GM19455 (cell line): ENCODE measurements at regions not wholly inside any gene's neighbourhood (a gene's known extent, or its start where the extent isn't known, plus 50 kb on each side); places are given as distances from the start of the nearest gene placed in this dataset.

Experiments used
- ATAC-seq: cut with Tn5 transposase; IDR thresholded peaks from one replicate; pipeline ENCODE4 v1.9.1; 2021; ENCODE audit not compliant: unreplicated experiment

GRCh38 chr3:94946683-94947082, 883.8 kb downstream of the NSUN3 start:
- no peak for ATAC-seq

DNA sequence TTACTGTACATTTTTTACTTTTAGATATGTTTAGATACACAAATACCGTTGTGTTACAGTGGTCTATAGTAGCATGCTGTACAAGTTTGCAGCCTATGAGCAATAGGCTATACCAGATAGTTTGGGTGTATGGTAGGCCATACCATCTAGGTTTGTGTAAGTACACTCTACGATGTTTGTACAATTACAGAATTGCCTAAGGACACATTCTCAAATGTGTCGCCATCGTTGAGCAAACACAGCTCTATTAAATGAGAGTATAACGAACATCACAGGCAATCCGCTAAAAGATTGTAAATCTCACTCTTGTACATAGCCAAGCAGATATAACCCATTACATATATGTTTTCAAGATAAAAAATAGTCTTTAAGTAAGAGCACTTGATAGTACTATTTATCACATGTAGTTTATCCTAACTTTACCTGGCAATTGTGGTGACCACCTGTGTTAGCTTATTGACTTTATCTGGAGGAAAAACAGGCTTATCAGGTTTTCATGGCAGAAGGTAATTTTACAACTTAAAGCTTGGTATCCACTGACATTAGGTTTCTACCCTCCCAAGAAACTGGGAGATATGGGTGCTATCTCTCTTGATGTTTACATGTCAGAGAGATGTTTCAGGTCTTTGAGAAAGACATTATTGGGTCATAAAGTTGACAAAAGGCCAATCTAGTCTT, 898.7 kb downstream of the NSUN3 start:
- ATAC-seq = no peak

- ATAC-seq = no peak
These were observed 903.1 kb downstream of the NSUN3 start for GRCh38 chr3:94965867-94966475.

- ATAC-seq = no peak
These were observed 904.3 kb downstream of the NSUN3 start for GRCh38 chr3:94967196-94967595.

GRCh38 chr3:94968519-94968918, 905.7 kb downstream of the NSUN3 start:
- ATAC-seq = no peak

DNA sequence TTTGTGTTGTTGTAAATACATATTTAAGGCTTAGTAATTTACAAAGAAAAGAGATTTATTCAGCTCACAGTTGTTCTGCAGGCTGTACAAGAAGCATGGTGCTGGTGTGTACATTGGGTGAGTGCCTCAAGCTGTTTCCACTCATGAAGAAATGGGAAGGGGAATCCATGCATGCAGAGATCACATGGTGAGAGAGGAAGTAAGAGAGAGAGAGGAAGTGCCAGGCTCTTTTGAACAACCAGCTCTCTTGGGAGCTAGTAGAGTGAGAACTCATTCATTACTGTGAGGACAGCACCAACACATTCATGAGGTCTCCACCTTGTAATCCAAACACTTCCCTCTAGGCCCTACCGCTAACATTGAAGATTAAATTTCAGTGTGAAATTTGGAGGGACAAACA, 909.2 kb downstream of the NSUN3 start:
- no peak for ATAC-seq

GRCh38 chr3:94978084-94978483, 915.2 kb downstream of the NSUN3 start:
- no peak for ATAC-seq

DNA sequence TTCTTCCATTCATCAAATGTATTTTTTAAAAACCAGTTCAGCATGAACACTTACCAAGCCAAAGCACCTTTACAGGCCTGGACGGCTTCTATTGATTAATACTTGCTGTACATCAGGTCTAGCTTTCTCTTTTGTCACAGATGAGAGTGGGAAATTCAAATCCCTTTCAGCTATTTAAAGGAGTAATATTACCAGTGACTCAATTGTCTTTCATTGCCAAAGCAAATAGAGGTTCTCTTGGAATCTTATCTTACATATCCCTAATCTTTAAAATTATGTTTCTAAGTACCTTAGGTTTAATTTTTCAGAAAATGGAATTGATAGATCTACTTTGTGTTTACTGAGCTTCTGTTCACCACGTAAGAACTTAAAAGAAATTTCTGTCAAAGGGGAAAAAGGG, 922.9 kb downstream of the NSUN3 start:
- no peak for ATAC-seq

DNA sequence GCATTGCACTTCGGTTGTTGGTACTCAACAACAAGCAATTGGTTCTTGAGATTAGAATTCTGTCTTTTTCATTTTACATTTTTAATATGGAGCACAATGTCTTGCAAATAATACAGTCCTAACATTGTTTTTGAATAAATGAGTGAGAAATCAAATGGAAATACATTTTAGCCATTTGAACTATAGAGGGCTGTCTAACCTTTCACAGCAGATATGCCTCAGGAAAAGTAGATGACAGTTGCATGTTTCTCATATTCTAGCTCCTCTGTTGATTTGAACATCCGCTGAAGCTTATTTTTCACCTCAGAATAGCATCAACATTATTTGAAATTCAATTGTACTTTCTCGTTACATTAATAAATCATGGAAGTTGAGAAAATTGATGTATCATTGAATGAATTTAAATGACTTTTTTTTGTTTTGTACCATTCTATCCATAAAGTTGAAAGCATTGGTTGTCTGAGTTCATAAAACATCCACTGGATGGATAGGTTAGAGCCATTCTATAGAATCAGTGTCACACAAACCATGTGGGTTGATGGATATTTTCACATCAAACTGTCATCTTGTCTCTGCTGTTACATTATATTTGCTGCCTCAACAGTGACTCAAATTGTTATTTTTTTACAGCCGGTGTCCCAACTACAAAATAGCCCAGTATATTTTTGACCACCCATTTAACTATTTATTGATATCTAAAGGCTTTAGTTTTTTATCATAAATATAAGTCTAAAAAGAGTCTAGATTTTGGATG, 928.3 kb downstream of the NSUN3 start:
- no peak for ATAC-seq

DNA sequence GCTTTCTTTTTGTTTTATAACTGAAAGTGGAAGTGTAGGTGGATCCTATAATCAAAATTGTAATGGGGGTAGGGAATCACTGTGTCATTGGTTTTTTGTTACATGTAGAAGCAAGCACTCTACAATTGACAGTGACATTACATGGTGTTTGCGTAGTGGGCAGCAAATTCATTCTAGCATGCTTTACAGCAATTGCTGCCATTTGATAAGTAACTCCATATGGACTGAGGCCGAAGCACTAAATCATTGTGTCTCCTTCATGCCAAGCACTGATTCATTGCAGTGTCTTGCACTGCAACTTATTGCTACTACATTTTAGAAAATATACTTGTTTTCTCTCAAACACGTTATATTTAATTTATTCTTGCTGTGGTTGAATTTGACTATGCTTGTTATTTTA, 933.9 kb downstream of the NSUN3 start:
- no peak for ATAC-seq

DNA sequence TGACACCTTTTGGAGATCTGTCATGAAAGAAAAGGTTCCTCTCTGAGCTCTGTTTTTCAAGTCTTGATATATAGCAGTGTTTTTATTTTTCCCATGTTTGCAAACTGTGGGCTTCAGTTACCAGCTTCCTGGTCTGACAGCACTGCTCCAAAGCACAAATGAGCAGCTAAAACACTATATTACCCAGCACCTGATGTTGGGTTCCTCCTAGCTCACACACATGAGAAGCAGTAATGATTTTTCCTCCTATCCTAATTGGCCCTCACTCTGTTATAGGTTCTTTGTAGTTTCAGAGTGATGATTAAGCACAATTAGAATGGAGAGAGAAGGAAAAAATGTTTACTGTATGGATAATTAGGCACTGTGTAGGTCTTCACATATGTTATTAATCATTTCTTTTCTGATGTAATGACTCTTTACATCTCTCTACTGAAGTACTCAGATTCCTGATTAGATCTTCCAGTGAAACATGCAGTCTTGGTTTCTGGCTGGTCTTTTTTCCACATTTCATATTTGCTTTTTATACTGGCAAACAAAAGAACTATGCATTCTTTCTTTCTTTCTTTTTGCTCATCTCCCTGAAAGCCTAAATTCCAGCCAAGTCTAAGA, 939.7 kb downstream of the NSUN3 start:
- ATAC-seq = no peak

- ATAC-seq = no peak
These were observed 965.8 kb downstream of the NSUN3 start for GRCh38 chr3:95028688-95029087.

GRCh38 chr3:95029644-95030043, 966.8 kb downstream of the NSUN3 start:
- ATAC-seq = no peak

DNA sequence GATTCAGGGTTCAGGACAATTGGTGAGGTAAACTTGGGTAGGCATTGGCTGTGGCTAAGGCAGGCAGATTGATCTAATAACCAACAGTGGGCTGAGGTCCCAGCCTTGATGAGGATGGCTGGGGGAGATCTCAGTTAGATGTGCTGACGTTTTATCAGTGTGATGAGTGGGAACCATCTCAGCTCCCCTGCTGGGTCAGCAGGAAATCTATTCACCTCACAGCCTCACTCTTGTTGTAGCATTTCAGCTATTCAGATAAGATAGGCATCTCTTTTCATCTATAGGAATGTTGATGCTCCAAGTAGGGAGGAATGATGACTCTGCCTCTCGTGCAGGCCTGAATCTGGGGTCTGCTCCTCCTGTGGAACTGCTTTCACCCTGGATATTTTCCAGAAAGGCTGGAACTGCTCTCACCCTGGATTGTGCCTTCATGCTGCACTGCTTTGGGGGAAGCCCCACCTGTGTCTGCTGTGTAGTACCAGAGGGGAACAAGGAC, 973.7 kb downstream of the NSUN3 start:
- ATAC-seq = no peak

- no peak for ATAC-seq
These were observed 974.2 kb downstream of the NSUN3 start for GRCh38 chr3:95037097-95037496.

GRCh38 chr3:95037927-95038326, 975.1 kb downstream of the NSUN3 start:
- ATAC-seq = no peak

DNA sequence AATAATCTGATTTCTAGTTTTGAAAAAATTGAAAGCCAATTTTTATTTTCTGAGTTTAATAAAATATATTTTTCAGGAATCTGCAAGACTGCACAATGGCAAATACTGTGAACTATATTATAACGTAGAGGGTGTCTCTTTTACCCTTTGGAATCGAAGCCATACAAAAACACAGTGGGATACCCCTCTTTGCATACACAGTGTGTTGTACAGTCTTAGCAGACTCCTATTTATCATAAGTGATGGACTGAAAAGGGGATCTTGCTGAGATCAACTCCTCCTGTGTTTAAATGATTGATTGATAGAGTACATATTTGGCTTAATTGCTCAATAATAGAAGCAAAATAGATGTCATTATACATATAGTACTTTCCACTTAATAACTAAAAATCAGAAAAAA, 981.2 kb downstream of the NSUN3 start:
- no peak for ATAC-seq

GRCh38 chr3:95048564-95048963, 985.7 kb downstream of the NSUN3 start:
- no peak for ATAC-seq

DNA sequence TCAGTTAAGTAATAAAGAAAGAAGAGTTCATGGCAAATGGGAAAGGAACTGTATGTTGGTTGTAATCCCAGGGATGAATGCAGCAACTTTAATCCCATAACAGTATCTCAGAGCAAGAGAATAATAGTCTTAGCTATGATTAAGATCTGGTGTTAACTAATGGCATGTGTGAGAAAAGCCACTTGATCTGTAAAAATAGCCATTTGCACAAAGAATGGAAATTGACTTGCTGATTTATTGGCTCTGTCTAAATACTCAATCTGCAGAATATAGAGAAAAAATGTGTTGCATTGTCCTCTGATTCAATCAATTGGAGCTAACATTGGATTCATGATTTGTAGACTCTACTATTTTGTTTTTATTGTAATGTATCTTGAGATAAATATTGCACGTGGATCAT, 987.0 kb downstream of the NSUN3 start:
- no peak for ATAC-seq

DNA sequence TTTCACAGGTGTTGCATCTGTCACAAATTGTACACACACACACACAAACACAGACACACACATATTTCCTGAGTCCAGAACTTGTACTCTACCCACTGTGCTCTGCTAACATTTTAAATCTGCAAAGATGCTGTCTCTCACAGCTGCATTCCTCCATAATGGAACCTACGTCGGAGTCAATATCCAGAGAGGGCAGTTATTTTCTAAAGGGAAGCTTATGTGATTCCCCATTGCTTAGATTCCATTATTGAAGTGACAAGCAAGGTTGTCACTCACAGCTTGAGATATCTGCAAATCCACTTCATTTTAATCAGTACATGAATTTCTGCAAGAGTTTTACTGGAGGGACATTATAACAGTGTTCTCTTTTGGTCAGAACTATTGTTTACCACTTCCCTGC, 992.4 kb downstream of the NSUN3 start:
- ATAC-seq = no peak

- ATAC-seq = no peak
These were observed 1019.3 kb downstream of the NSUN3 start for GRCh38 chr3:95082191-95082590.

DNA sequence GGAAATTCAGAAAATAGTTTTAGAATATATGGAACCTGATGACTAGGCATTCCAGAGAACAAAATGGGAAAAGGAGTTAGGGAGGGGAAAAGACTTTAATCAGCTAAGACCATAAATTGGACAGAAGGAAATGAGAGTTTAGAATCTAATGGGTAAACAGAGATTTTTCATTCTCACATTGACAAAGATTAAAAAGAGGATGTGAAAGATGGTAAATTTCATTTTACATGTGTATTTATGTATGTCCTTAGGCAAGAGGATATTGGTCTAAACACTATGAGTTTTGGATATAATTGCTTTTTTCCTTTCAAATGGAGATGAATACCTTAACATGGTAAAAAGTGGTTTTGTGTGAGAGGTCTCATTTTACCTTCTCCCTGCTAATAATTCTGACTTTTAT, 1021.9 kb downstream of the NSUN3 start:
- ATAC-seq = no peak
